ENCODE measurements at regions not wholly inside any gene's neighbourhood (a gene's known extent, or its start where the extent isn't known, plus 50 kb on each side); places are given as distances from the start of the nearest gene placed in this dataset.

DNA sequence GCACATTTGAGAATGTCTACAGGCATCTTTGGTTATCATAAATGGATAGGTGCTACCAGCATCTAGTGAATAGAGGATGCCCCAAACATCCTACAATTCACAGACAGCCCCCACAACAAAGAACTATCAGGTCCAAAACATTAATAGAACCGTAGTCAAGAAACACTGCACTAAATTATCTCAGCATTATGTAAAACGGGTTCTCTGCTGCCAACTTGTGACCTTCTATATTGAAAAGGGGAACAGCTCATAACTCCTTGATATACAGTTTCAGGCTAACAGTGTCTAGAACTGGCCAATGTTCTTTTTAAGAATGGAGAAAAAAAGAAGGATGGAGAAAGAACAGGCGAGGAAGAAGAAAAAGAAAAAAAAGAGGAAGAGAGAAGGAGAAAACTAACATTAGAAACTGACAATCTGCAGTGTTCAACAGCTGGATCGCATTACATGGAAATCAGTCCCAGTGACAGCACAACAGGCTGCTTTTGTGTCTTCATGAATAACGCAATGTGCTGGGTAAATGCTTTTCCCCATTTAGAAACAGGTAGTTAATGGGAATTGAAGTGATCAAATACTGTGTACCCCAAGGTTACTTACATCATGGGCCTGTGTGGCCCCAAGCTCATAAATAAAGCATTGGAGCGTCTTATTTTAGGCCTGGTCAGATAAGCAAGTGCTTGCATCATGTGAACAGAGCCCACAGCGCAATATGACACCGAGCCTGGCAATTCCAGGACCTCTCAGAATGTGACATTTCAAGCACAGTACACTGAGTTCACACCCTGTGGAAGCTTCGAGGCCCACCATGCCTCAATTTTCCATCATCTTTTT, 339.5 kb downstream of the DHX15 start:
- peak in 9 of 51 donors; percentile 2 to 42 (median 26) for DNase-seq

DNA sequence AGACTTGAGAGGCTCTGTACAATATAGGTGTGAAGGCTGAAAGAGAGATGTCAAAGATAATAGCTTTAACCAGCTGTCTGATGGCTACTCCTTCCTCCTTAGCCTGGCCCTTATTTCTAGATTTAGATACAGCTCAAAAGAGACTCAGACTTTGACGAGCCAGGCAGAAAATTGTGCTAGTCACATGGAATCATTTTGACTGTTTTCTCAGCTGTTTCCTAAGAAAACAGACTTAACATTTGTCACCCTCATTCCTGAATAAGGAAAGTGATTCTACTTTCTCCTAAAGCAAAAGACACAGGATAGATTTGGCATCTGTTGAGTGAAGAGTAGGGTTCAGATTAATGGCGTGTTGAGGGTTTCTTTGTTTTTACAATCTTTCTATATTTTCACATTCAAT, 340.7 kb downstream of the DHX15 start:
- no peak for DNase-seq

DNA sequence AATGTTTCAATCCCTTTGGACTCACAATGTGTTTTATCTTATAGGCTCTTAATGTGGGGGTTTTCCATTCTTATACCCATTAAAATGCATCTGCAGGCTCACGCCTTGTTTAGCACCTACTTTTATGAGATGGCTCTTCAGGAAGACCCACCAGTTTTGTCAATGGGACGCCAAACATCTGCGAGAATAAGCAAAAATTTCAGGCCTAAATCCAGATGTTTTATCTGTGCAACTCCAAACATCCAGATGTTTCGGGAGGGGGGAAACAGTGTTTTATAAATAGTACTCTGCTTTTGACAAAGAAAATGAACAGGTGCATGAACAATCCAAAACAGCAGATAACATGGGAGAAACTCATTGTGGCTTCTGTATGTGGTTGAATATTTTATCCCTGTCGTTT, 342.8 kb downstream of the DHX15 start:
- no peak for DNase-seq

DNA sequence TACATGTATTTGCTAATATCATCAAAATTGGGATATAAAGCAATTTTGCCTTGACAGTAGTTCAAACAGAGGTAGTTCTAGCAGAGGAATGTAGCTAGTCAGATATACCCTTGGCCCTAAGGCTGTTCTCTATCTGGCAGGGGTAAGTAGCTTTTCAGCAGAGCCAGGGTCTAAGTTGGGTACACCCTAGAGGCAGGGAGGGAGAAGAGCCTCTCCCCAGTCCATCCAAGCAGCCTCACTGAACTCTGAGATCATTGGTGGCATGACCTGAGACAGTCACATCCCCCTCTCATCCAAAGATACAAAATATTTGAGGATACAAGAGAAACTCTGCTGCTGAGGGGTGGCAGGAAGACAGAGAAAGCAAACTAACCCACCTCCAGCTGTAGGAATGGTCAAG, 343.7 kb downstream of the DHX15 start:
- no peak for DNase-seq

DNA sequence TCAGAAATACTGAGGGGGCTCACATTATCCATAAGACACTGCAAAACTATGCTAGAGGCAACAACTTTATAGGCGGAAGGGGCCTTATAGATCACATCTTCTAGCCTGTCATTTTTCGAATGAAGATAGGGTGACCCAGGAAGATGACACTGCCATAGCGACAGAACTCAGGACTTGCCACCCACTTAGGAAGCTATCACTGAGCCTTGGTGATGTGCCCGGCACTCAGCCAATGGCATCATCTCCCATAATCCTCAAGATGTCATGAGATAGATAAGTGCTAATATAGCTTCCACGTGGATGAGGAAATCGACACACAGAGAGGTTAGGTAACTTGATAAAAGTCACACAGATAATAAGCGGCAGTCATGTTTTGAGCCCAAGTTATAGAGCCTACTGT, 346.6 kb downstream of the DHX15 start:
- DNase-seq: no peak

DNA sequence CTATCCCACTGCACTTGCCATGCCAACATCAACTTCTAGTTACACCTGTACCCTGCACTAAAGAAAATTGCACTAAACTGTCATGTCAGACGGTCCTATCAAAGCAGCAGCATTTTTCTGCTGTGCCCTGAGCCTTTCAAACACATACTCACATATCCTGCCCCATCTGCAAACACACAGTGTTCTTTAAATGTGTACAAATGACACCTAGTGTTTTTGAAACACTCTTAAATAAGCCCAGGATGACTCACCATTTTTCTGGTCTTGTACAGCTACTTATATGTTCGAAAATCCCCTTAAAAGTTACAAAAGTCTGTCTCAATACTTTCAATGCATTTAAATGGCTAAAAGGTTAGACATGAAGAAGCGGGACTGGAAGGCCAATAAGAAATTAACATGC, 346.7 kb upstream of the PPARGC1A start:
- DNase-seq: no peak

DNA sequence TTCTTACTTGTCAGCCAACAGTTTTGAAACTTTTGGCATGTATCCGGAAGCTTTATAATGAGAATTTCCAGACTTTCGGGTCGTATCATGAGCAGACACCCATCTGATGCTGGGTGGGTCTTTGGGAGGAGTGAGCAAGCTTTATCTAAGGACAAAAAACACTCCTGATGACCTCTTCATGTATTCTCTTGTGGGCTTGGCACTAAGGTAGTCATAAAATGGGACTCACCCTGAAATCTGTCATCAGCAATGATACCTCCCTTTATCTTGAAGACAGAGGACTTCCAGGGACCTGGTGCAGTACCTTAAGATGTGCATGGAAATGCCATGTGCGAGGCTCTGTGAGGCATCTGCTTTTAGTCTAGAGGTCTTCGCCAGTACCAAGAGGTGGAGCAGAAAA, 346.3 kb upstream of the PPARGC1A start:
- no peak for DNase-seq

DNA sequence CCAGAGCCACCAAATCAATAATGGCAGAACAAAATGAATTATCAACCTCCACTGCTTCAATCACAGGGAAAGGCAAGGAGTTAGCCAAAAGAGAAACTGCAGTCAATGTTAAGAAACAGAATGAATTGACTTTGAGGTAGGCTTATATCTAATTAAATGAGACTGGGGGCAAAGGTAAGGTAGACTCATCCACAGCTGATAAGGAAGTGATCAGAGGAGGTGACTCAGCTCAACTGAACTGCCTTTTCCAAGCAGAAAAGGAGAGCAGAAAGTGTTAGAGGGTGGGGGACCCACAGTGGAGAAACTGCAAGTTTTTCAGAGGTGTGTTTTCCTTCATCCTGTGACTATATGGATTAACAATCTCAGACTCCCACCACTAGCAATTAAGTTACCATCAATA, 345.8 kb upstream of the PPARGC1A start:
- DNase-seq: no peak

DNA sequence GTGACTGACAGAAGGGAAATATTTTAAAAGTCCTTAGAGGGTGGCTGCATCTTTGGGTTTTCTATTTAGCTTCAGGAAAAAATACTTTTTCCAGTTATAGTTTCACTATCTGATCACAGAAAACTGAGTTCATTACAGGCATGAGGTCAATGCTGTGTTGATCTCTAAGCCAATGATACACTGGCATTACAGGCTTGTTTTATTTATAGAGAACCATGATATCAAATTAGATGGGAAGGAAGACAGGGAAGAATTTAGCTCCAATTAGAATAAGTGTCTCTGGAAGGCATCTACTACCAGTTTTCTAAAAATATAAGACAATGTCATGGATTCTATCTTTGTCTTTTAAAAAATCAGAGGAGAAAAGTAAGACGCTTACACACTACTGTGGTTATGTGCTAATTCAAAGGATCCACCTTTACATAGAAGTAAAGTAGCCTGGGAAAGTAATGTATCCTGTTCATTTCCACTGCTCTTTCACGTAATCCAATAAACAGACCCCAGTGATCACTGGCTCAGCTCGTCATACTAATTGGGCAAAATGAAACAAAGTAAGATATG, 344.5 kb upstream of the PPARGC1A start:
- DNase-seq: no peak

DNA sequence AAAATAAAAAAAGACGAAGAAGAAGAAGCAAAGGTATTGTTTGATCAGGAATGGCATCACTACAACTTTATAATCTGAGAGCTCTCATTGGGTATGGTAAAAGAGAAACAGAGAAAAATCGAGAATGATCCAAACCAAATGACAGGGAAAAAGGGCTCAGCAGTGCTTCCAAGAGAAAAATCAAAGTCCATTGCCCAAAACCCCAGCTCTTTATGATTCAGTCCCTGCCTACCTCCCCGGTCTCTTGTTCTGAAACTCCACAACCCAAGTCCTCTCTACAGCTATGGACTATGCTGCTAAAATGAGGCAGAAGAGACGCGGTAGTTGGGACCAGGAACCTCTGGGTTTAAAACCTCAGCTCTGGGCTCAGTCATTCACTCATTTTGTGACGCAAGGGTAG, 341.1 kb upstream of the PPARGC1A start:
- DNase-seq: no peak

DNA sequence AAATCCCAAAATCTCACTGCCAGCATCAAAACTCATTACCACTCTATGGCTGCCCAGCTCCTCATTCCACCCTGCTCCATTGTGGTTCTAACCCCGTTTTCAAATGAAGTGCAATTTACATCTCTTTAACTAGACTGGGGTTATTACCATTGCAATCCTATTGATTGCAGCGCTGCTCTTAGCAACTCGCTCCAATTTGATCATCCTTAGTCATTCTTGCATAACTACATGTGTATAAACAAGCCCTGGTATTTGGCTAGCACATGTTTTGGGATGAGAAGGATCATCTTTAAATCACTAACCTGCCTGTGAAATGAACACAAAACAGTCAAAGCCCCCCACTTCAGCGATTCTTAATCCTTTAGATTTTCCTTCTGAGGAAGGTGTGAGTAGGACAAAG, 340.1 kb upstream of the PPARGC1A start:
- DNase-seq: no peak

DNA sequence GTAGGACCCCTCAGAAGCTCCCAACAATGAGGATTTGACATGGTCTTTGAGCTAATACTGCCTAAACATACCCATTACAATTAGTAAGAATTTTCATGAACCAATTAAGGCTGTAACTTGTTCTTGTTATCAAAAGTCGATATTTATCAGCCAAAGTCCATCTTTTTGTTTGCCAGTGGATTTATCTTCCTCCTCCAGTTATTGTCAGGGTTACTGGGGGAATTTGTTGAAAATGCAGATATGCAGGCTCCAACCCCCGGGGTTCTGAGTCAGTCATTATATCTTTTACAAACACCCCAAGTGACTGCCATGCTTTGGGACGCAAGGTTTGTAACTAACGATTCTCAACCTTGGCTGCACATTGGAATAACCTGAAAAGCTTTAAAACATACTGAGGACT, 338.8 kb upstream of the PPARGC1A start:
- DNase-seq: no peak

DNA sequence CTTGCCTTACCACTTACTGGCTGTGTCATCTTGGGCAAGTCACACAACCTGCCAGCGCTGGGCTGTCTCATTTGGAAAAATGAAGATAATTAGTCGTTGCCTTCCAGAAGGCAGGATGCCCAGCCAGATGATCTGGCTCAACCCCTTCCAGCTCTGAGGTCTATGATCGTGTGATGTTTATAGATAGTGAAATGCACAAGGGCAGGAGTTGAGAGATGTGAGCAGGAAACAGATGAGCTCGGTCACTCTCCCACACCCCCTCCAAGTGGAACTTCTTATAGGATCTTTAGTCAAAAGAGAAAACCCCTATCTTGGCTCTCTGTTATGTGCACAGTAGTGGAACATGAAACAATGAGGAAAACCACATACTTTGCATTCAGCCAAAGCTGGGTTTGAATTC, 336.8 kb upstream of the PPARGC1A start:
- no peak for DNase-seq

DNA sequence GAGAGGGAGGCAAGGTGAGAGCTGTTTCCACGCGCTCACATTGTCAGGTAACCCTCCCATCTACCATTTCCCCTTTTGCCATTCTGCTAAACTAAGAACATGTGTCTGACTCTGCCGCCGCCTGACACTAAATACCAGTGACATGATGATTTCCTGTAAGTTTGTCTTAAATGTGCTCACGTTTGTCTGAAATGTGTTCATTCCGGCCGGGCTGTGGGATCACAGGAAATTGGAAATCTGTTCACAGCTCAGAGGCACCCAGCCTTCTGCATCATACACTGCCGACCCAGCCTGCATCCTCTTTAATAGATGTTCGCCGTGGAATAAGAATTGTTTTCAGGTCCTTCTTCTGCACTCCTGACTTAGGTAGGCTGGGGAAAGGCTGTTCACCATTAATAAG, 336.2 kb upstream of the PPARGC1A start:
- no peak for DNase-seq

DNA sequence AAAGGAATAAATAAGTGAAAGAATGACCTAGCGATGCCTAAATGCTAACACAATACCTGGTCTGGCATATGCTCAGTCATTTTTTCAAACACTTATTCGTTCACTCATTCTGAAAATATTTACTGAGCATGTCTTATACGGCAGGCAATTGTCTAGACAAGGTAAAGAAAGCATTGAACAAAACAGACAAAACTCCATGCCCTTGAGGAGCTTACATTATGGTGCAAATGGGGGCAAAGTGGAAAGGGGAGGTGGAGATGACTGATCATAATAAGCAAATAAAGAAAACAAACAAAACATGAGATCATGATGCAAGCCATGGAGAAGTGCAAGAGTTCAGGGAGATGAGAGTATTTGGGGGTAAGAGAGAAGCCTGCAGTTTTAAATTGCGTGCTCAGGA, 334.6 kb upstream of the PPARGC1A start:
- no peak for DNase-seq

DNA sequence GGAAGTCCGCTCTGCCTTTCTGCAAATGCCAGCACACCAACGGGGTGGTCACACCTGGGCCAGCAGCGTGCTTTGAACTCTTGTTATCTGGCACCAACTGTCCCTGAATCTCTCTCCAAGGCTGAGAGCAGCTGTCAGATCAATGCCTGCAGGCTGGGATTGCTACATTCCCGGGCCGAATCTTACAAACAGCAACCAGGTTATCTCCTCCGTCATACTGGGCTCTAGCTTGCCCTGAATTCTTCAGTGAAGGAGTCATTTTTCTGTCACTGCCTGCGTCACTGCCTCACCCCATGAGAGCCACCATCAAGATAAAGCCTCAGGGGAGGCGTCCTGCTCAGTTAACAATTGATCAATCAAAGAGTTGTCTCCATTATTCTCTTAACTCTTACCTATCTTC, 329.4 kb upstream of the PPARGC1A start:
- no peak for DNase-seq

DNA sequence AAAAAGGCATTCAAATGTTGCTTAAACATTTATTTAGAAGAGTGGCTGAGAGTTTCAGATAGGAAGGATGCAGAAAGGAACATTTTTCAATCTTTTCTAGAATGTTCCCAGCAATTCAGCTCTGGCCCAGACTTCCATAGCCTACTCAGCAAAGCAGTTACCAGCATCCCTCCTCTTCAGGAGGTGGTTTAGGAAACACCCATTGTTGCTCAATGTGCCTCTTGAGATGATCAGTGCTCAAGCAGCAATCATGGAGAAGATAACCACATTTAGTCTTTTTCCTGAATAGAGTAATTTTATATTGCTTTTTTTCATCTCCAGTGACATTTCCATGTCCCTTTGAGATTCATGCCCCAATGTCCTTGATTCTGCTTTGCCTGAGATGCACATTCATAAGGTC, 328.7 kb upstream of the PPARGC1A start:
- no peak for DNase-seq

DNA sequence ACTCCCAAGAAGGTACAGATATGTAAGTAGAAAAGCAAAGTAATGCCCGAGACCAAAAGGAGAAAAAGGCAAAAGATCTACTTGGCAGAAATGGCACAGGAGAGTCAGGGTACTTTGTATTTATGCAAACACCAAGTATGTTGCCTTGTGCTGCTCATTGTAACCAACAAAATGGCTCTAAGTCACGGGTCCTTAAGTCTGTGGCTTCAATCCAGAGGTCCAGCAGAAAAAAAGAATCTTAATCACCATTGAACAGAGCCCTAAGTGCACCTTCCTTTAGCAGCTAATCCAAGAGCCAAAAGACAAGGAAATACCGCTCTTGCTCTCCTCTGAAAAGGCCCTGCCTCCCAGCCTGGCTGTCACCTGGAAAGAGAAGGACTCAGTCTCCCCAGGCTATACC, 324.9 kb upstream of the PPARGC1A start:
- no peak for DNase-seq

DNA sequence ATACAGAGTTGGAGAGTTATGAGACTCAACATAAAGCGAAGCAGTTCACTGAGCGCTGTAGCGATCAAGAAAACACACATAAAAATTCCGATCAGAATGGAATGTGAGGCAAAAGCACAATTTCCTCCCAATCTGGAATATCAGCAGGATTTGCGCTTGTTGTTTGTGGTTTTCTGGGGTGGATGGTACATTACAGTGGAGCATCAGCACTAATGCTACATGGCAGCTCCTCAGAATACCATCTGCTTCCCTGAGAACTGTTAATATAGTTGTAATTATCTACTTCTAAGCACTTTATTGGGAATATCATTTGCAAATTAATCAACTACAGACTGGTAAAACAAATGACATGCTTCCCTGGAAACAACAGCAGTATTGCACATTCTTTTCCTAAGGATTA, 324.1 kb upstream of the PPARGC1A start:
- no peak for DNase-seq

DNA sequence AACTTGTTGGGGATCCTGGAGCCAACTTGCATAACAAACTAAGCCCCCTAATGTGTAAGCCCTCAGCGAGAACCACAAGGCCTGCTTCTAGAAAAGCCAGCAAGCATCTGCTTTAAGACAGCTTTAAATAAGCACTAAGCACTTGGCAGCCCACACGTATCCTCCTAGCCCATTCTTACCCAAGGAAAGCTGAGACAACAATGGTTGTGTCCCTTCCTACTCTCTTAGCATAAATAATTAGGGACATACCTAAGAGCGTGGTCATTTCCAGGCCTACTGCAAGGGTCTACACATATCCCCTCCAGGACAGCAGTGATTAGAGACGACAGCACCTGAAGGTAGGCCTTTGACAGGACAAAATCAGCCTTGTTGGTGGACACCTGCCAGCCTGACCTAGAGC, 322.8 kb upstream of the PPARGC1A start:
- no peak for DNase-seq

DNA sequence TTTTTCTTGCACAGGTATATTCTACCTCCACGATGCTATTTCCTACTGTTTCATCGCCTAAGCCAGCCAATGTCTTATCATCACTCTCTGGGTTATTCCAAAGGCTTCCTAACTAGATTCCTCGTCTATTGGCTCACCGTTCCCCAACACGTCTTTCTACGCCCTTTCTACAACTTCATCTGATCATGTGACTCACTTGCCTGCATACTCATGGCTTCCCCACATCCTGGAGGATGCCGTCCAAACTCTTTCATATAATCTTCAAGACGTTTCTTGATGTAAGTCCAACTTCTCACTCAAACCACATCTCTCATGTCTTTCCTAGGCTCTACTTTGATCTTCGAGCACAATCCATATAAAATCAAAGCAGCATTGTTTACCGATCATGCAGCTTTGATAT, 322.0 kb upstream of the PPARGC1A start:
- no peak for DNase-seq

DNA sequence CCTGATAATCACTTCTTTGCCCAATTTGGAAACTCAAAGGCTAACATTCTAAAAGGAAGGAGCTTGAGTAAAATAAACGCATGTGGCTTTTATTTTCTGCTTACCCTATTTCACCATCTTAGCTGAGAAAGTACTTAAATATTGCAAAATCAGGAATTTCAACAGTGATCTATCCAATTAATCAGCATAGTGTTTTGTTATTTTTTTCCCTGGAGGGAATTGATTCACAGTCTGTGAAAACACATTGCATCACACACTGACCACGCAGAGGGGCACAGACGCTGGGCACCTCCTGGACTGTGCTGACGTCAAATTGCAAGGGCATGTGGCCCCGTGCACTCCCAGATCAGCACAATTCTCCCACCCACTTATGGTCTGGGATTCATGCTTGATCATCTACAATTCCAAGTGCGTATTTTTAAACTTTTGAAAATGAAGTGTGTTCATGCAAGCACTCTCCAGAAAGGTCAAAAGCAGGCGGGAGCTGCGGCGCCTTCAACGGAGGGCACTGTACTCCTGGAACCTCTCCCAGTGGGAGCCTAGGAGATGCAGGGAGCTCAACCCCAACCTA, 320.6 kb upstream of the PPARGC1A start:
- peak in 10 of 51 donors; percentile 1 to 26 (median 10) for DNase-seq

DNA sequence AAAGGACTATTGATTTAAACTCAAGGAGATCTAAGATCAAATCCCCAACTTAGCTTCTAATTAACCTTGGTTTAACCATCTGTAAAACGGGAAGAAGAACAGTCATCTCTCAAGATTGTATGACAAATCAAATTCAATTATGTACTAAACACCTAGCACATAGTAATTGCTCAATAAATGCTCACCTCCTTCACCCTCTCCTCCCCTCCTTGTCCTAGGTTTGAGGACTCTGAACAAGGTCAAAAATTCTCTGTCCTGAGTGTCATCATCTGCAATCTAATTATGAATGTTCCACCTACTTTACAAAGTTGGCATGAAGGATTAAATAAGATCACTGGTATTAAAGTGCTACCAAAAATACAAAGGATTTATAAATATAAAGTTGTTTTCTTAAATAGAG, 320.1 kb upstream of the PPARGC1A start:
- DNase-seq: no peak

Measured in hypothalamus (tissue), 51 donors.